CD4-positive, alpha-beta T cell (primary cell): ENCODE measurements at regions not wholly inside any gene's neighbourhood (a gene's known extent, or its start where the extent isn't known, plus 50 kb on each side); places are given as distances from the start of the nearest gene placed in this dataset.

Experiments
- ATAC-seq: fragments of 200-7000 bp; cut with Tn5 transposase; one replicate; pipeline ENCODE4 v1.10.0; 2022; ENCODE audit warnings: mild to moderate bottlenecking; ENCODE audit not compliant: poor library complexity
- CTCF ChIA-PET: fragments of 350-600 bp; sonication (Branson Sonifier 250); formaldehyde crosslinking; loops from one replicate; lab custom pipeline; 2021; ENCODE audit warnings: antibody characterized with exemption, inconsistent platforms; lab: Charles Lee
- POLR2A ChIA-PET: fragments of 350-600 bp; sonication (Branson Sonifier 250); formaldehyde crosslinking; loops from one replicate; lab custom pipeline; 2021; ENCODE audit warnings: antibody characterized with exemption, inconsistent platforms; lab: Charles Lee
- DNase-seq, 14 experiments: peaks; one replicate each; pipeline ENCODE4 v3.0.0-alpha.2; 2013 to 2020; ENCODE audit warnings: mixed read lengths in 2 of 14
- H3K27ac ChIP-seq, 2 donors: one replicate each; pipeline versions ENCODE4 v1.5.1 to v1.7.0; 2013; ENCODE audit warnings: low read length in 2 of 2, low read depth in 1 of 2, mild to moderate bottlenecking in 1 of 2
- H3K27me3 ChIP-seq, 2 experiments: 1 replicate in 1 of 2; 2 replicates in 1 of 2; pipeline versions ENCODE4 v1.6.1 to v1.7.0; 2013; ENCODE audit warnings: low read length in 2 of 2, control low read depth in 1 of 2, mild to moderate bottlenecking in 1 of 2, moderate library complexity in 1 of 2; ENCODE audit not compliant: insufficient read depth in 2 of 2, control insufficient read depth in 1 of 2
- H3K36me3 ChIP-seq: one replicate; pipeline ENCODE4 v1.6.1; 2013; ENCODE audit warnings: low read length, control low read depth; ENCODE audit not compliant: insufficient read depth
- H3K4me1 ChIP-seq: one replicate; pipeline ENCODE4 v1.6.1; 2013; ENCODE audit warnings: low read length, control low read depth; ENCODE audit not compliant: insufficient read depth
- H3K4me3 ChIP-seq: one replicate; pipeline ENCODE4 v1.5.1; 2013; ENCODE audit warnings: mild to moderate bottlenecking, low read length, moderate library complexity
- H3K9me3 ChIP-seq, 2 experiments: 1 replicate in 1 of 2; 2 replicates in 1 of 2; pipeline versions ENCODE4 v1.6.1 to v1.7.0; 2013; ENCODE audit warnings: low read length in 2 of 2, mild to moderate bottlenecking in 2 of 2, control low read depth in 1 of 2, moderate library complexity in 1 of 2; ENCODE audit not compliant: control insufficient read depth in 1 of 2, insufficient read depth in 1 of 2
- H3K27ac Mint-ChIP-seq: one replicate; pipeline ENCODE4 v1.8.0; 2020; ENCODE audit warnings: mixed read lengths
- H3K27me3 Mint-ChIP-seq: one replicate; pipeline ENCODE4 v1.8.0; 2021; ENCODE audit warnings: mixed read lengths
- H3K36me3 Mint-ChIP-seq: one replicate; pipeline ENCODE4 v1.8.0; 2021; ENCODE audit warnings: low read depth, mixed read lengths
- H3K4me1 Mint-ChIP-seq: one replicate; pipeline ENCODE4 v1.8.0; 2021; ENCODE audit warnings: low read depth, mixed read lengths
- H3K4me3 Mint-ChIP-seq: one replicate; pipeline ENCODE4 v1.8.0; 2020; ENCODE audit warnings: mild to moderate bottlenecking, mixed read lengths
- H3K9me3 Mint-ChIP-seq: one replicate; pipeline ENCODE4 v1.8.0; 2020; ENCODE audit warnings: mixed read lengths
- intact Hi-C, 2 experiments: fragments of 100-400 bp; cut with DNase I in 1 of 2; cut with micrococcal nuclease in 1 of 2; formaldehyde crosslinking; loops; one replicate each; pipeline versions ENCODE4 v1.15.1 to v1.9.0; 2023 to 2025; cut with DNase I, micrococcal nuclease
- TF ChIP-seq, protein P1 (sequence below): fragments of 200-600 bp; IDR thresholded peaks from one replicate; pipeline ENCODE4 v1.8.0; 2022; ENCODE audit warnings: antibody characterized with exemption, mild to moderate bottlenecking

- Mint-ChIP-seq H3K36me3 (no peaks in the 10 kb centered on the region), H3K4me3 (no peak overlapping the region), H3K4me1 (no peaks in the 10 kb centered on the region), H3K27ac (no peak overlapping the region), H3K9me3 (no peaks in the 10 kb centered on the region), H3K27me3 (no peaks in the 10 kb centered on the region)
- ATAC-seq = no peak
- Histone ChIP-seq H3K9me3 (no peaks in the 10 kb centered on the region), H3K4me3 (no peak overlapping the region), H3K27me3 (no peaks in the 10 kb centered on the region), H3K27ac (no peak overlapping the region), H3K4me1 (no peaks in the 10 kb centered on the region), H3K36me3 (no peaks in the 10 kb centered on the region)
- POLR2A ChIA-PET = no interaction called here
- intact Hi-C loops = no loop called here
- no peak for DNase-seq
- CTCF ChIA-PET = no interaction called here
- TF ChIP-seq, protein P1, sequence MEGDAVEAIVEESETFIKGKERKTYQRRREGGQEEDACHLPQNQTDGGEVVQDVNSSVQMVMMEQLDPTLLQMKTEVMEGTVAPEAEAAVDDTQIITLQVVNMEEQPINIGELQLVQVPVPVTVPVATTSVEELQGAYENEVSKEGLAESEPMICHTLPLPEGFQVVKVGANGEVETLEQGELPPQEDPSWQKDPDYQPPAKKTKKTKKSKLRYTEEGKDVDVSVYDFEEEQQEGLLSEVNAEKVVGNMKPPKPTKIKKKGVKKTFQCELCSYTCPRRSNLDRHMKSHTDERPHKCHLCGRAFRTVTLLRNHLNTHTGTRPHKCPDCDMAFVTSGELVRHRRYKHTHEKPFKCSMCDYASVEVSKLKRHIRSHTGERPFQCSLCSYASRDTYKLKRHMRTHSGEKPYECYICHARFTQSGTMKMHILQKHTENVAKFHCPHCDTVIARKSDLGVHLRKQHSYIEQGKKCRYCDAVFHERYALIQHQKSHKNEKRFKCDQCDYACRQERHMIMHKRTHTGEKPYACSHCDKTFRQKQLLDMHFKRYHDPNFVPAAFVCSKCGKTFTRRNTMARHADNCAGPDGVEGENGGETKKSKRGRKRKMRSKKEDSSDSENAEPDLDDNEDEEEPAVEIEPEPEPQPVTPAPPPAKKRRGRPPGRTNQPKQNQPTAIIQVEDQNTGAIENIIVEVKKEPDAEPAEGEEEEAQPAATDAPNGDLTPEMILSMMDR = no peak
Measured at GRCh38 chr7:11956991-11957390, 125.0 kb upstream of the THSD7A start.

GRCh38 chr7:11957956-11958355, 126.0 kb upstream of the THSD7A start:
- H3K4me3 Mint-ChIP-seq = no peak overlapping the region
- POLR2A ChIA-PET = no interaction called here
- peaks cover 3% of the 10 kb centered on the region for H3K9me3 Mint-ChIP-seq

GRCh38 chr7:11959121-11959520, 127.1 kb upstream of the THSD7A start:
- Mint-ChIP-seq H3K4me1 (no peaks in the 10 kb centered on the region), H3K4me3 (no peak overlapping the region), H3K36me3 (no peaks in the 10 kb centered on the region), H3K27me3 (no peaks in the 10 kb centered on the region), H3K9me3 (peaks cover 3% of the 10 kb centered on the region), H3K27ac (no peak overlapping the region)
- ATAC-seq (no peak), DNase-seq (no peak)
- POLR2A ChIA-PET = no interaction called here
- Histone ChIP-seq H3K27me3 (no peaks in the 10 kb centered on the region), H3K4me3 (no peak overlapping the region), H3K9me3 (no peaks in the 10 kb centered on the region), H3K4me1 (no peaks in the 10 kb centered on the region), H3K36me3 (no peaks in the 10 kb centered on the region), H3K27ac (no peak overlapping the region)
- intact Hi-C loops = no loop called here
- CTCF ChIA-PET = no interaction called here
- TF ChIP-seq, protein P1 = no peak

More at GRCh38 chr7:11957956-11958355, 126.0 kb upstream of the THSD7A start:
- no peaks in the 10 kb centered on the region for H3K4me1 ChIP-seq
- CTCF ChIA-PET = no interaction called here
- H3K36me3 ChIP-seq = no peaks in the 10 kb centered on the region
- ATAC-seq (no peak), DNase-seq (no peak)
- no peaks in the 10 kb centered on the region for H3K36me3 Mint-ChIP-seq
- no peaks in the 10 kb centered on the region for H3K9me3 ChIP-seq
- H3K27ac ChIP-seq = no peak overlapping the region
- H3K27me3 ChIP-seq = no peaks in the 10 kb centered on the region
- no peaks in the 10 kb centered on the region for H3K4me1 Mint-ChIP-seq
- H3K4me3 ChIP-seq = no peak overlapping the region
- no peaks in the 10 kb centered on the region for H3K27me3 Mint-ChIP-seq
- TF ChIP-seq, protein P1 = no peak
- no peak overlapping the region for H3K27ac Mint-ChIP-seq
- intact Hi-C loops = no loop called here
